ENCODE measurements at regions not wholly inside any gene's neighbourhood (a gene's known extent, or its start where the extent isn't known, plus 50 kb on each side); places are given as distances from the start of the nearest gene placed in this dataset.

DNA sequence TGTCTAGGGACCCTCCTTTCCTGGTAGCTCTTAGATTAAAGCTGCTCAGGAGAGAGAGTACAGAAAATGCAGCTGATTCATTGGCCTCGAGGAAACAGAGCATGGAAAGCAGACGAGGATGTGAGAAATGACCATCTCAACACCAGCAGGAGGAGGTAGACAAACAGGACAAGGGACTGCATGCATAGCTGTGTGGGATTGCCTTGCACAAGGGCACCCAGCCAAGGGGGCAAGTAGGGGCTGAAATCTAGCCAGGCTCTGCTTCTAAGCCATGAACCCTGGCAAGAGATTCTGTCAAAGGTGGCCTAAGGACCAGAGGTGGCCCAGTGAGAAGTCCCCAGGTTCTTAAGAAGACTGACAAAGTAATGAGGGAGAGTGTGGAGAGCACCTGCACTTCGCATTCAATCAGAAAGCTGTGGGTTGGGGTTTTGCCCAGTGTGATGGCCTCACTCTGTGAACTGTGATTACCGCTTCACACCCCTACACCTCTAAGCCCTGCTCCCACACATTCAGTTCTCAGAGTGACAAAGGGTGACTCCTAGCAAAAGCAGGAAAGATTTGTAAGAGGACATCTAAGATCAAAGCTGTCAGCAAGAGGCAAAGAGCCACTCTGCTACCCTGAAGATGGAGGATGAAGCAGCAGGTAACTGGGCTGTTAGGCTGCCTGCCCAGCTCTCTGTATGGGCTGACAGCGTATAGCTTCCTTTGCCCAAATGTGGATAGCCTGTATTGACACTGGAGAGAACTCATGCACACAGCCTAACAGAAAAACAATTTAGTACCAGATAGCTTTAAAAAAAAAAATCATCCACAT, 151.3 kb upstream of the PELI1 start:
- Histone ChIP-seq H3K27ac (no peak overlapping the region), H3K4me1 (no peaks in the 10 kb centered on the region), H3K9me3 (no peaks in the 10 kb centered on the region), H3K4me3 (no peak overlapping the region), H3K27me3 (no peaks in the 10 kb centered on the region), H3K36me3 (no peaks in the 10 kb centered on the region)
- TF ChIP-seq, protein P1, sequence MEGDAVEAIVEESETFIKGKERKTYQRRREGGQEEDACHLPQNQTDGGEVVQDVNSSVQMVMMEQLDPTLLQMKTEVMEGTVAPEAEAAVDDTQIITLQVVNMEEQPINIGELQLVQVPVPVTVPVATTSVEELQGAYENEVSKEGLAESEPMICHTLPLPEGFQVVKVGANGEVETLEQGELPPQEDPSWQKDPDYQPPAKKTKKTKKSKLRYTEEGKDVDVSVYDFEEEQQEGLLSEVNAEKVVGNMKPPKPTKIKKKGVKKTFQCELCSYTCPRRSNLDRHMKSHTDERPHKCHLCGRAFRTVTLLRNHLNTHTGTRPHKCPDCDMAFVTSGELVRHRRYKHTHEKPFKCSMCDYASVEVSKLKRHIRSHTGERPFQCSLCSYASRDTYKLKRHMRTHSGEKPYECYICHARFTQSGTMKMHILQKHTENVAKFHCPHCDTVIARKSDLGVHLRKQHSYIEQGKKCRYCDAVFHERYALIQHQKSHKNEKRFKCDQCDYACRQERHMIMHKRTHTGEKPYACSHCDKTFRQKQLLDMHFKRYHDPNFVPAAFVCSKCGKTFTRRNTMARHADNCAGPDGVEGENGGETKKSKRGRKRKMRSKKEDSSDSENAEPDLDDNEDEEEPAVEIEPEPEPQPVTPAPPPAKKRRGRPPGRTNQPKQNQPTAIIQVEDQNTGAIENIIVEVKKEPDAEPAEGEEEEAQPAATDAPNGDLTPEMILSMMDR (IDR thresholded peaks at IDR 0.05) = no peak
- TF ChIP-seq POLR2A (IDR thresholded peaks at IDR 0.05) = no peak
- no peak for DNase-seq

DNA sequence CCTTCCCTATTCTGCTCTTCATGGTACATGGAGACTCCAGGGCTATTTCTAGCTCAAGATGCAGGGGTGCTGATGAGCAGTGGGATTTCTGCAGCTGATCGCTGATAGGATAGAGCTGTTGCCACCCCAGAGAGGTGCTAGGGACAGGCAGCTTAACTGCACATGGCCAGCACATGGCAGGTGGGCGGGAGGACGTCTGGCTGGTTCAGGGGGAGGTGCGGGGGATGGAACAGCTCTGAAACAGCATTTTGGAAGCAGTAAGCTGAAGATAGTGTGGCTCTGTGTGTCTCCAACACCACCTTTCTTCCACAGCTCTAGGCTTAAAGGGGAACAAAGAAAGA, 151.9 kb upstream of the PELI1 start:
- H3K9me3 ChIP-seq = no peaks in the 10 kb centered on the region
- no peak overlapping the region for H3K27ac ChIP-seq
- no peaks in the 10 kb centered on the region for H3K27me3 ChIP-seq
- H3K36me3 ChIP-seq = no peaks in the 10 kb centered on the region
- no peak overlapping the region for H3K4me3 ChIP-seq
- no peaks in the 10 kb centered on the region for H3K4me1 ChIP-seq
- DNase-seq = no peak
- TF ChIP-seq POLR2A (IDR thresholded peaks at IDR 0.05) = no peak
- TF ChIP-seq, protein P1 (IDR thresholded peaks at IDR 0.05) = no peak

DNA sequence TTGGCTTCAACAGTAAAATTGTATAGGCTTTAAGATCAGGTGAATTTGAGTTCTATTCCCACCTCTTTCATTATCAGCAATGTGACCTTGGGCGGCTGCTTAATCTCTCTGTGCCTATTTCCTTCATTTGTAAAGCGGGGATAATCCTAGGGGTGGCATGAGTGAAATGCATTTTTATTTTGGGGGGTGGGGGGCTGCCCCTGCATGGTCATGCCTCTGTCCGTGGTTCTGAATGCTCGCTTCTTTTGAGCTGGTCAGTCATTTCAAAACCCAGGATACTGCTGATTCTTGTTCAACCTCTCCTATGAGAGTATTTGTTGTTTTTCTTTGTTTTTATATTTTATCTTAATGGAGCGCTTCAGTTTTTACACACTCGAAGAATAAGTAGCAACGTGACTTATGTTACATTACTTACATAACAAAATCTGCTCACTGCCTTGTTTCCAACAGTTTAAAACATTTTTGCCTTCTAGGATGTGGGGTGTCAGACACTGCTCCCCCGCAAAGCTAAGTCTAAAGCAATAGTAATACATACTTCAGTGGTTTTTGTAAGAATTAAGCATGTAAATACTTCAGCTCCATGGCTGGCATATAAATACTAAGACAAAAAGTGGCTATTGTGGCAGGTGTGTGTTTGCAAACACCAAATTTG, 152.6 kb upstream of the PELI1 start:
- no peak for DNase-seq
- no peaks in the 10 kb centered on the region for H3K36me3 ChIP-seq
- TF ChIP-seq, protein P1 (IDR thresholded peaks at IDR 0.05) = no peak
- TF ChIP-seq POLR2A (IDR thresholded peaks at IDR 0.05) = no peak
- no peak overlapping the region for H3K27ac ChIP-seq
- no peak overlapping the region for H3K4me3 ChIP-seq
- no peaks in the 10 kb centered on the region for H3K9me3 ChIP-seq
- no peaks in the 10 kb centered on the region for H3K4me1 ChIP-seq
- no peaks in the 10 kb centered on the region for H3K27me3 ChIP-seq

DNA sequence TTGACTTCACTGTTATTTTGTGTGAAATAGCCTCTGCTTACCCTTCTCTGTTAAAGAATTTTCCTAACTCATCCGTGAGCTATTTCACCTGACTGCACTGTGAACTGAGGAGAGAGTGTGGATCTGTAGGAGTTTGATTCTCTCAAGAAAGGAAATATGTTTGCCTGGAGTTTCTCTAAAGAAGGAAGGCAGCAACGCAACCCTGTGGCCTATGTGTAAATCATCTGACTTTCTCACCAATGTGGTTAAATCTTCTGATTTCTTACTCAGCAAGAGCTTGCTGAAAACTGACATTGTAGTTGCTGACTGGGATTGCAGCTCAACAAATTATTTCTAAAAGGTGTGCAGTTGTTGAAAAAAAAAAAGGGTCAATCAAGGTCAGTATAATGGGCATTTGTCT, 153.9 kb upstream of the PELI1 start:
- Histone ChIP-seq H3K4me3 (no peak overlapping the region), H3K36me3 (no peaks in the 10 kb centered on the region), H3K27me3 (no peaks in the 10 kb centered on the region), H3K4me1 (no peaks in the 10 kb centered on the region), H3K9me3 (no peaks in the 10 kb centered on the region), H3K27ac (no peak overlapping the region)
- no peak for DNase-seq
- TF ChIP-seq, protein P1 (IDR thresholded peaks at IDR 0.05) = no peak
- no peak for TF ChIP-seq POLR2A (IDR thresholded peaks at IDR 0.05)

DNA sequence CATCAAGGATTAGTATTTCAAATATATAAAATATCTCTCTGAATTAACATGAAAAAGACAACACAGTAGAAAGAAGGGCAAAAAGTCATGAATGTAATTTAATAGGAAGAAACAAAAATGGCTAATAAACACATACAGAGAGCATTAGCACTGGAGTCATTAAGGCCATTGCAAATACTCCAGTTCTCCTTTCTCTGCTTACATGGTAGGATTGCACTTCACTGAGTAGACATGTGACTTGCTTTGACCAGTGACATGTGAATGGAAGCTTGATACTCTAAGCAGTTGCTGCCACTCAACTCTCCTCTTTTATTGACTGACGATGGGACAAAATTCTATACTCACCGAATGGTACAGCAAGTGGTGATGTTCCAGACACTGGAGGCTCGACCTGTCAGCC, 153.9 kb upstream of the LGALSL start:
- Histone ChIP-seq H3K27ac (no peak overlapping the region), H3K4me3 (no peak overlapping the region), H3K36me3 (no peaks in the 10 kb centered on the region), H3K9me3 (no peaks in the 10 kb centered on the region), H3K27me3 (no peaks in the 10 kb centered on the region), H3K4me1 (no peaks in the 10 kb centered on the region)
- no peak for DNase-seq
- TF ChIP-seq POLR2A (IDR thresholded peaks at IDR 0.05) = no peak
- TF ChIP-seq, protein P1 (IDR thresholded peaks at IDR 0.05) = no peak

Measured in Peyer's patch (tissue), 4 donors.